NCI-H2029 (cell line): ENCODE measurements at regions not wholly inside any gene's neighbourhood (a gene's known extent, or its start where the extent isn't known, plus 50 kb on each side); places are given as distances from the start of the nearest gene placed in this dataset.

ENCODE experiments used
- DNase-seq: peaks from one replicate; lab custom pipeline; 2025; lab: John Stamatoyannopoulos, UW

GRCh38 chr12:127629066-127629820, 637.7 kb upstream of the TMEM132C start:
- no peak for DNase-seq

GRCh38 chr12:127632461-127632860, 634.5 kb upstream of the TMEM132C start:
- no peak for DNase-seq

- no peak for DNase-seq
These were observed 631.1 kb upstream of the TMEM132C start for GRCh38 chr12:127635838-127636237.

GRCh38 chr12:127636882-127637281, 630.1 kb upstream of the TMEM132C start:
- no peak for DNase-seq

- no peak for DNase-seq
These were observed 626.6 kb upstream of the TMEM132C start for GRCh38 chr12:127640181-127640886.

- no peak for DNase-seq
These were observed 624.8 kb upstream of the TMEM132C start for GRCh38 chr12:127642208-127642607.

GRCh38 chr12:127648321-127648720, 618.6 kb upstream of the TMEM132C start:
- DNase-seq: no peak

- DNase-seq: no peak
These were observed 617.0 kb upstream of the TMEM132C start for GRCh38 chr12:127649961-127650360.

GRCh38 chr12:127650626-127651025, 616.3 kb upstream of the TMEM132C start:
- no peak for DNase-seq

- no peak for DNase-seq
These were observed 614.7 kb upstream of the TMEM132C start for GRCh38 chr12:127652281-127652680.

- DNase-seq: no peak
These were observed 612.5 kb upstream of the TMEM132C start for GRCh38 chr12:127654383-127654985.

- no peak for DNase-seq
These were observed 611.3 kb upstream of the TMEM132C start for GRCh38 chr12:127655691-127656090.

- no peak for DNase-seq
These were observed 610.7 kb upstream of the TMEM132C start for GRCh38 chr12:127656266-127656665.

- no peak for DNase-seq
These were observed 609.9 kb upstream of the TMEM132C start for GRCh38 chr12:127657036-127657435.

GRCh38 chr12:127660961-127661360, 606.0 kb upstream of the TMEM132C start:
- DNase-seq: no peak

- no peak for DNase-seq
These were observed 603.3 kb upstream of the TMEM132C start for GRCh38 chr12:127663716-127664115.

- DNase-seq: no peak
These were observed 602.1 kb upstream of the TMEM132C start for GRCh38 chr12:127664901-127665300.

- no peak for DNase-seq
These were observed 599.8 kb upstream of the TMEM132C start for GRCh38 chr12:127667131-127667685.

- no peak for DNase-seq
These were observed 596.7 kb upstream of the TMEM132C start for GRCh38 chr12:127670294-127670693.

GRCh38 chr12:127670796-127671195, 596.2 kb upstream of the TMEM132C start:
- no peak for DNase-seq

- no peak for DNase-seq
These were observed 591.0 kb upstream of the TMEM132C start for GRCh38 chr12:127675936-127676335.

GRCh38 chr12:127677537-127678131, 589.3 kb upstream of the TMEM132C start:
- DNase-seq: peak; percentile 77
